GM21825 (cell line): ENCODE measurements at regions not wholly inside any gene's neighbourhood (a gene's known extent, or its start where the extent isn't known, plus 50 kb on each side); places are given as distances from the start of the nearest gene placed in this dataset.

ENCODE experiments used
- ATAC-seq: cut with Tn5 transposase; IDR thresholded peaks from one replicate; pipeline ENCODE4 v1.9.1; 2021; ENCODE audit warnings: mild to moderate bottlenecking, moderate library complexity; ENCODE audit not compliant: unreplicated experiment

DNA sequence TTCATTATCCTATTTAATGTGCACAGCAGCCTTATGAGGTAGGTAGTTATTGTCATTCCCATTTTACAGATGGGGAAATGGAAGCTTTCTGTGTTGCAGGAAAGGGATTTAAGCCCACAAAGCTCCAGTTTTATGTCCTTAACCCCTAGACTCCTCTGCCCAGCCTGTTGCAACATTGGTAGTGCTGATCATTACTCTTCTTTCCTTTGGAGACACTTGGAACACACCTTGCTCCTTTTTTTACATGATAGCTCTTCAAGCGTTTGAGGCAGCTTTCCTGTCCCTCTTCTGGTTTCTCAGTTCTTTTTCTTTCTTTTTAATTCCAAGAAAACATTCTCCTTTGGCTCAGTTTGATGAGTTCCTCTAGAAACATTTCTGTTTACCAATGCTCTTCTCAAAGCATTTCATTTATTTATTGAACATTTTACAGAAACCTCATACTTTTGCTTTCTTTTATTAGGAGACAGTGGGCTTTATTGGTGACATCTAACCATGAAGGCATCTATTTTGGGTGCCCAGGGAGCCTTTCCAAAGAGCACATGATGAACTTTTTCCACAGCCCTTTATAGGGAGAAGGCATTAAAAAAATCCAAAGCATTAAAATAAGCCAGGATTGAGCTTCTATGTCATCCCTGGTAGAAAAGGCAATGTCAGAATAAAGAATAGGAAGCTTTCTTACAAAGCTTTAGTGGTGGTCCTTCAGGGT, 218.0 kb downstream of the TMEM38B start:
- no peak for ATAC-seq

DNA sequence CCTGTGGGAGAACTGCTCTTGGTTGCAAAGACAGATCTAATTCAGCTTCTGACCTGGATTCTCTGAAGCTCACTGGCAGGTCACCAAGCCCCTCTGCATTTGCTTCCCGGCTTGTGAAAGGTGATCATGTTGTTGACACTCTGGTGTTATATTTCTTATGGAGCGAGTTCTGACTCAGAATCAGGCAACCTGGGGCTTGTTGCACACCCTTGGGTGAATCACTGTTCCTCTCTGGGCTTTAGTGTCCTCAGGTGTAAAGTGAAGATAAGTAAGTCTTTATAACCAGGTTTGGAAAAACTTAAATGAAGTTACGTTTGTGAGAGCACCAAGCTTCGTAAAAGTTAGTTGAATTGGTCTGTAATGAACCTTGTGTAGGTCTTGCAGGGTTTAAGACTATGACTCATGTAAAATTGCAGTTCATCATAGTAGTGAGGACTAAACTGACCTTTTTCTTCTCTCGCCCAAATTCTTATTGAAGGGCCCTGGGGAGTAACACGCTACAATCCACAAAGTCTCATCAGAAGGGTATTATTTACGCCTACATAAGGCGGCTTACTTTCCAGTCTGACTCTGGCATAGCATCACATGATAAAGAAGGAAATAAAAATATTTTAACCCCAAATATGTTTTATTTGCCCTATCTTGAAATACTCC, 218.6 kb downstream of the TMEM38B start:
- ATAC-seq: no peak

DNA sequence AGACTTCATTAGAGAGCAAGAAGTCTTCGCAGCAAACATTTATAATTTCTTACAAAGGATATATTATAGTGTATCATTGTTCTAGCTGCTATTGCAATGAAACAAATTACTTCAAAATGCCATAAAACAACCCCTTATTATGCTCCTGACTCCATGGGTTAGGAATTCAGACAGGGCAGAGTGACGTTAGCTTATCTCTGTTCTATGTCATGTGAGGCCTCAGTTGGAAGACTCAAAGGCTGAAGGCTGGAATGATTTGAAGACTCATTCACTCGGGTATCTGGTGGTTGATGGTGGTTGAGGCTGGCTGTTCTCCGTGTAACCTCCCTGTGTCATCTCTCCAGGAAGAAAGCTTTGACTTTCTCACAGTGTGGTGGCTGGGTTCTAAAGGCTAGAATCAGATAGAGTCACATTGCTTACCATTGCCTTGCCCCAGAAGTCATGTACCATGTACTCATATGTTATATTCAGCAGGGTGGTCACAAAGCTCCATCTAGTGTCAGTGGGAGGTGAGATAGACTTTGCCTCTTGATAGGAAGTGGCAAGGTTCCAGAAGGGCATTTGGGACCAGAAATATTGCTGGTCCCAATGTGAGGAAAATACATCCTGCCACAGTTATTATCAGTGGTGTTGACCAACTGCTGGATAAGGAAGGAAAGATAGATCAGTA, 226.9 kb downstream of the TMEM38B start:
- ATAC-seq: no peak

DNA sequence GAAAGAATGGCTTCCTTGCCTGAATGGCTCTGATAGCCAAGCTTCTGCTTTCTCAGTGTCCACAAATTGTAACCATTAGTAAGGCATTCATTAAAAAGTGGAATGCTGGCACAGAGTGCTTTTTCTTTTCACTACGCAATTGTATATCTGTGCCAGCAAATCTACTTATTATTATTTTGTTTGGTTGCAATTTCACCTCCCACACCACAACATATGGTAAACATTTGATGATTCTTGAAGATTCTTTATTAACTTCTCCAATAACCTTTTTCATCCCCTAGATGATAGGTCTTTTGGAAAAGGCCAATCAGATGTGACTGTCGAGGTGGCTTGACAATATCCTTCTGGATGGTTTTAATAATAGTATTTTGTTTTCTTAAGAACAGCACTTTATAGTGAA, 234.1 kb downstream of the TMEM38B start:
- ATAC-seq: no peak

DNA sequence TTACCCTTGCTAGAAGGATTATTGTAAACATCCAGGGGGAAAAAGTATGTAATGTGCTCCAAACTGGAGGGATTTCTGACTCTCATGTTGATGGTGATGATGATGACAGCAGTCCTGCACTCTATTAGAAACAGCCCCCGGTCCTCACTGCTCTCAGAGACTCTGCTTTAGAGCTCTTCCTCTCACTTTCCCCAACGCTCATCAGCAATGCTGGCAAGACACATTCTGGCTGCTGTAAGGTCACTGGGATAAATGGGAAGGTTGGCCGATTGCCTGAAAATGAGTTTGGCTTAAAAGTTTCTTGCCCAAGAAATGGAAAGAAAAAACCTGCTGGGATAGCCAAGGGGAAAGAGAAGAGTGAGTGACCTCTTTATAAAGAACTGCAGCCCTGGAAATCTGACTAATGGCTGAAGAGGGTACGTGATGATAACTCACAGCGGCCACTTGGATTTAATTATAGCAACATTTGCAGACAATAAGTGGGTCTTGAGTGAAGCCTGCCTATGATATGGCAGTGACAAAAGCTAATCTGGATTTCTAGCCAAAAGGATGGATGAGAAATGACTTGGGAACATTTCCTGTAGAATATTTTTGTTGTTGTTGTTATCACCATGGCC, 235.8 kb downstream of the TMEM38B start:
- no peak for ATAC-seq

DNA sequence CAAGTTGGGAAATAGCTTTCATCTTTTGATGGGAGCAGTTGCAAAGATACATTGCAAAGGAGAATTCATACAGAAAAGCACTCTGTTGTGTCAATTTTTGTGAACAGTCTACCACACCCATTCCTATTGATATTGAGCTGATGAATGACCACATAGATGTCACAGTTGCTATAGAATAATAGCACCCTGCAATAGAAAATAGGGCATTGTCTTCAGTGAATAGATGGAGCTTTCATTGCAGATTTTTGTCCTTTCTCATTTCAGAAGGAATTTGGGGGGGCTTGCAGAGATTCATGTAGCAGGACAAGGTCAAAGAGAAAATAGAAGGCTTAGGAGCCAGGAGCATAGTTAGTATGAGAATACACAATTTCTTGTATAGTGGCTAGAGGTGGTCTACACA, 237.9 kb downstream of the TMEM38B start:
- no peak for ATAC-seq

DNA sequence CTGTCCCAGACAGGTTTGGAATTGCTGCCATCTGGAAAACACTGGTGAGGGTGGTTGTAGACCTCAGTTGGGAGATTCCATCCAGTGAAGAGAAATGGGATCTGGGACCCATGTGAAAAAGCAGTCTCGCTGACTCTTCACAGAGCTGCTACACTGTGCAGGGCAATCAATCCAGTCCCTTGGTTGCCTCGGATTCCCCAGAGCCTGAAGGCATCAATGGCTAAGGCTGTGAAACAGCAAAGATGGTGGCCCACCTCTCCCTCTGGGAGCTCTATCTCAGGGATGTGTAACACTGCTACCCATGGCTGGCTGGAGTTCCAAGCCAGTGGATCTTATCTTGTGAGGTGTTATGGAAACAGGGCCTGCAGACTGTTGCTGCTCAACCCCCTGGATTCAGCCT, 256.1 kb downstream of the TMEM38B start:
- ATAC-seq: no peak

DNA sequence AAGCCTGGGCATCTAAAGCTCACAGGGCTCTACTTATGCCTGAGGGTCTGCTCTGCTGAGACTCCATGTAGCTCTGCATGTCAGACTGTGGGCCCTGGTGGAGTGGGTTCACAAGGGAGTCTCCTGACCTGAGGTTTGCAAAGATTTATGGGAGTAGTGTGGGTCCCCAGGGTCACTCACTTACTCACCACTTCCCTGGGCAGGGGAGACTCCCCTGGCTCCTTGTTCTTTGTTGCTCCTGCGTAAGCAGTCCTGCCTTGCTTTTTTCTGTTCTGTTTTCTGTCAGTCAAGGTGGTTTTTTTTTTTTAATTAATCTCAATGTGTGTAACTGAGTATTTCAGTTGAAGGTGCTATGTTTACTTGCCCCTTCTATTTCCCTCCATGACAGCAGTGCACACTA, 256.6 kb downstream of the TMEM38B start:
- no peak for ATAC-seq

DNA sequence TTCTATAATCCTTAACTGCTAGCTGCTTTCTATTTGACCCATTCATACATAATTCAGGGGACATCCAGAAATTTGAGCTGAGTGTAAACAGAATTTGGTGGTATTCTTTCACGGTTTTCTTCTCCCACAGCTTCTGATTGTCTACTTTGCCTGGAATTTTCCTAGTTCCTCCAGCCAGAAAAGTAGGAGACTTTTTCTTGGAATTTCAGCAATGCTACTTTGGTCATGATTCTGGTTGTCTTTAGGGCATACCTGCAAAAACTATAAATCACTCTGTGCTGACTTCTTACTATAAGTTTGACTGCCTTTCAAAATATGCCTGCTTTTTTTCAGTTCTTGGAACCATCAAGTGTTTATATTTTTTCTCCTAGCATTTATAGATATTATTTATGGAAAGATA, 260.2 kb downstream of the TMEM38B start:
- ATAC-seq: no peak

DNA sequence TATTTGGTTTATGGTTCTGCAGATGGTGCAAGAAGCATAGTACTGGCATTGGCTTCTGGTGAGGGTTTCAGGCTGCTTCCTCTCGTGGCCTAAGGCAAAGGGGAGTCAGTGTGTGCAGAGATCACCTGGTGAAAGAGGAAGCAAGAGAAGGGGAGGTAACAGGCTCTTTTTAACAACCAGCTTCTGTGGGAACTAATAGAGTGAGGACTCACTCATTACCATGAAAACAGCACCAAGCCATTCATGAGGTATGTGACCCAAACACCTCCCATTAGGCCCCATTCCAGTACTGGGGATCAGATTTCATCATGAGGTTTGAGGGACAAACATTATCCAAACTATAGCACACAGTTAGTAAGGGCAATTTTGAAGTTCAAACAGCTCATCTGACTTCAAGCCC, 263.5 kb downstream of the TMEM38B start:
- peak; percentile 61 for ATAC-seq

DNA sequence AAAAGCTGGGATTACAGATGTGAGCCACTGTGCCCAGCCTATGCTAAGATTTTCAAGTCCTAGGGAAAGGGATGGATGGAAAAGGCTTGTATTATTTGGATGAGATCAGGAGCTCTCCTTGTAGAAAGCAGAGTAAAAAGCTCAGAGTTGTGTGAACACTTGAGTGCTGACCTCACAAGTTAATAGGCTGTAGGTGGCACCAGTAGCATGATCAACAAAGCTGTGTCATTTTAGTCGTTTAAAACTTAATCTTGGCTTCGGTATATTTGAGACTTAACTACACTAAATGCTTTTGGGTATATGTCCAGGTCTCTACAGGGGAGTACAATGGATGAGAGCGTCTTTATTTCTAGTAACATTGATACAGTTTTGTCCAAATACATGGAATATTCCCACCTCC, 264.2 kb downstream of the TMEM38B start:
- no peak for ATAC-seq

DNA sequence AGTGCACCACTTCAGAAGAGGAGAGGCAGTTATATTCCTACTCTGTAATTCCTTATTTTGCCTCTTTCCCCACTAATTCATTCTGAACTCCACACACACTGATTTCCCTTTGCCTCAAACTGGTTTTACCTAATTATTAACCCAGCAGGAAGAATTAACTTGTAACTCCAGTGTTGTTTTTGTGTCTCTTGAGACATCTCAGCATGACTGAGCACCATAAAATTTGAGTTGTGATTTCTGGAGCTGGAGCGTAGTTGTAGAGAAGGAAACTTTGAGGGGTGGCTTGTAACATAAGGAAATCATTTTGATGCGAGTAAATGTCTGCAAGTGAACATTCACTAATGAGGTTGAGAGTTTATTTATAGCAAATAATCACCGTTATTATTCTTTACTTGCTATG, 265.2 kb downstream of the TMEM38B start:
- no peak for ATAC-seq

DNA sequence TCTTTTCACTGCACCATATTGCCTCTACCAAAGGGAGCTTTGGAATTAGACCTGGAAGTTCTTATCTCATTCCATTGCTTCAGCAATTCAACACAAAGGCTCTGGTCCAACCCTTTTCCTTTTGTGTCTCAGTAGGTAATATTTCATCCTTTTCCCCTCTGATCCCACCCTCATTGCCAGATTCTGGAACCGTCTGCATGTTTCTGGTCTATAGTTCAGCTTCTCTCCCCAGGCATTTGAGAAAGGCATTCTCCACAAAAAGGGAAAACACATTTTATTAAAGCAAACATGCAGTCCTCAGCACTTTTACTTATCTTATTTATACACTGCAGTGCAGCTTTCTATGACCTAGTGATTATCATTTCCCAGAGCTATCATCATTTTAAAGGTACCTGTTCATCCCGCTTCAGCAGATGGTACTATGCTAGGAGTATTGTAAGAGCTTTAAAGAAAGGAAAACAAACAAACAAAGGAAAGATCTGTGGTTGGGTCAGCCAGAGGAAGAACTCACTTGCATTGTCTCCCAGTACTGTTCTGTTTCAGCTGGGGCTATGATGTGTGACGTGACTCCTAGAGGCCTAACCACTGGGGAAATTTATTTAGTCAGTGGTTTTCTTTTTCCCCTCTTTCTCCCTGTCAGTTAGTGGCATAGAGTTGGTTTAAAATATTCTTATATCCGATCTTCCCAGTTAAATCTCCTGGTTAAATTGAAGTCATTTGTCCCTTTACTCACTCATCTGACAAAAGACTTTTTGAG, 269.2 kb downstream of the TMEM38B start:
- ATAC-seq: no peak

DNA sequence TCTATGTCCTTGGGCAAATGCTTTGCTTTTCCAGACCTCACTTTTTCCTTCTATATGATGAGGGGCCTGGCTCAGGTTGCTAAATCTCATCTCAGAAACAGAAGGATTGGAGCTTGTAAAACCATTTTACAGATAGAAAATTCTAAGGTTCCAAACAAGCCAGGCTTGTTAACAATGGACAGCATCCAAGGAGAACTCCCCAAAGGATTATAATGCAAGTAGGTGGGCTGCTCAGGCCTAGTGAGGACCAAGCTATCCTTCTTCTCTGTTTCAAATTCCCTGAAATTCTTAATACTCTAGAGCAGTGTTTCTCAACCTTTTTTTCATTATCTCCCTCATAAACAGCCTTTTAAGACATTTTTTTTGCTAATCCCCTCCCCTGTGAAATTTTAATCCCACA, 269.8 kb downstream of the TMEM38B start:
- no peak for ATAC-seq

DNA sequence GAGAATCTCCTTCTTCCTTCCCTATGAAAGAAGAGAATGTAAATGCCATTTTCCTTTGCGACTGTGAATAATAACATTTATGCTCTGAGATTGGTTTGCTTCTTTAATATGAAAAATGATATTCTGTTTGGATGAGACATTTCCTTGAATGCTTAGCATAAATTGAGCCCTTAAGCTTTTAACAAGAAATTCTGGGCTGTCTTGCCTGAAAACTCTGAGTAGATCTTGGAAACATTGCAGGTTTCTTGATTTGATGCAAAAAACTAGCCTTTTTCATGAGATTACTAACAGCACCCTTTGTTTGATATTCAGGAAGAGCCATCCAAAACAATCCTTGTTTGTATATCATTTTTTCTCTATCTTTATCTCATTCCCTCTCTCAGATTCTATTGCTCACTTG, 272.5 kb downstream of the TMEM38B start:
- ATAC-seq: no peak

DNA sequence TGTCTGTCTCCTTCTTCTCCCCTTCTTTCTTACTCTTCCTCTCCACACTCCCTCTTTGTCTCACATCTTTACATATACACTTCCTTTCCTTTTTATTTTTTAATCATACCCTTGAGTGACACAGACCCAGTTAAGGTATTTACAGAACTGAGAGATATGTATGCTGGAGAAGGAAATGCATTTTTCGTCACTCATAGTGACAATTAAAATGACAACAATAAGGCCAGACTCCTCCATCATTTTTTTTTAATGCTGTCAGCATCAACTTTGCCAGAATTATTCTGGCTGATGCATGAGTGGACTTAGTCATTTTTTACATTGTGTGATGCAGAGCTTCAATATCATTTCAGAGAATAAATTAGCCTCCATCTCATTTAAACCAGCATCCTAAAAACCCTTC, 272.9 kb downstream of the TMEM38B start:
- ATAC-seq: no peak

DNA sequence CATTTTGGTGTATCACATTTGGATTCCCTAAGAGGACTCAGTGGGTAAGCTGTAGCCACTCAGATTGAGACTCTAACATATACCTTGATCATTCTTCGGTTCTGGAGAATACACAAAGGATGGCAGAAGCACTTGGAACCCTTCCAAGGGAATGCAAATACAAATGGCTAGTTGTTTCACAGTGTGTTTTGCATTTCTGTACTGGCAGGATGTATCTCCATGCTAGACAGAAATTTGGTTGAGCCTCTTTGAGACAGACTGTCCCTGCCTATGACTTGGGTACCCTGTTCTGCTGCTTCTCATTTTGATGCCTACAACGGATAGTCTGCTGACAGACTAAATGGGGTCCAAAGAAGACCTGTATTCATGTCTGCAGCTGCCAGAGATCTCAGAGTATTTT, 273.5 kb downstream of the TMEM38B start:
- no peak for ATAC-seq

DNA sequence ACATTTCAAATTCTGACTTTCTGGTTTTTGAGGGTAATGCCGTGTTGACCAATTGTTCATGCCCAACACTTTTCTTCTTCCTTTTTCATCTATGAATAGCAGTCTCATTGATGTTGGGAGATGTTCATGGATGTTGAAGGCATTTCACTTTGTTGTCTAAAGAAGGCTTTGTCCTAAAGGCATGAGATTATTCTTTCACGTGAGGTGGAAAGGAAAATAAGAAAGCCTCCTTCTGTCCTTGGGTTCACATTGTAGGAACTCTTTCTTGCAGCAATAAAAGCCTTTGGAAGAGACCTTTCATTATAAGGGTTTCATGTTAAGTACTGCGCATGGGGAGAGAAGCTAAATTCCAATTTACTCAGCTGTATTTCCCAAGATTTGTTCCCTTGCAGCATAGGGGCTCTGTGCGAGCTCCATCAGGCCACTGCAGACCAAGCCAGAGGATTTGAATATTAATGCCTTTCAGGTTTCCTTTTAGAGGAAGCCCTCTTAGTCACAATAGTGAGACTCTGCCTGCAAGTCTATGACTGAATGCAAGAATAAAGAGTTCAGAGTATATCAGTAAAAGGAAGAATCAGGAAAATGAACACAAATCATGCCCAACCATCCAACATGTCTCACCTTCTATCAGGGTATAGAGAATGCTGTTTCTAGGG, 274.6 kb downstream of the TMEM38B start:
- no peak for ATAC-seq

DNA sequence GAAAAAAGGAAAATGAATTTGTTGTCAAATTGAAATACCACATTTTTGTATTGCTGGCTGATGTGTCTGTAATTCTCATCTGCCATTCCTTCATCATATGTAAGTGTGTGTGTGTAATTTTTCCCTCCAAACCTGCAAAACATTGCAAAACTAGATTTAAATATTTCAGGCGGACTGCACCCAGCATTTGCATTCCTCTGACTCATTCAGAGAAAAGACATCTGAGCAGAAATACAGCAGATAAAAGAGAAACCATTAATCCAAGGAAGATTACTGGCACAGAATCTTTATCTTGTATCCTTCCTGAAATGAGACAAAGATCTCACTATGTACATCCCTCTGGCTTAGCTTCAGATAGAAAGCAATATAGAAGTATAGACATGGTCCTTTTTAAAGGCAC, 275.3 kb downstream of the TMEM38B start:
- ATAC-seq: no peak

DNA sequence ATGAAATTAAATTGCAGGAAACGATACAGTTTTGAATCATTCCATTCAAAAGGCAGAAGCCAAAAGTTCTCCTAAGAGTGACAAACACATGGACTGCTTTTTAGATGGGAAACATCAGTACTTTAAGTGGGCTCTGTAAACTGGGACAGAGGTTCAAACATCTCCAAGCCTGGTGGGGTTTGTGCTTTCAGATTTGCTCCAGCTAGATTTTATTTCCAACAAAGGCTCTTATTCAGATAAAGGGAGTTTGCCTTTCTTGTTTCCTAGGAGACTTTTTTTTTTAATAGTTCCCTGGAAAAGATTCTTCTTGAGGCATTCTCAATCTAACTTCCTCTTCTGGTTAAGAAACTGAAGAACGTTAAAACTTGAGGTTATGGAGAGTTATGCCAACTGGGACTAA, 277.6 kb downstream of the TMEM38B start:
- ATAC-seq: no peak
